Omental fat pad (tissue), 3 donors: ENCODE measurements at regions not wholly inside any gene's neighbourhood (a gene's known extent, or its start where the extent isn't known, plus 50 kb on each side); places are given as distances from the start of the nearest gene placed in this dataset.

ENCODE experiments used
- ATAC-seq: fragments of 150-250 bp; one replicate; pipeline ENCODE4 v1.9.1; 2016; ENCODE audit warnings: mild to moderate bottlenecking, moderate library complexity; ENCODE audit not compliant: low FRiP score
- DNase-seq: peaks from one replicate; pipeline ENCODE4 v3.0.0-alpha.2; 2019; ENCODE audit warnings: low spot score
- TF ChIP-seq, protein P1 (sequence below), 3 donors: fragments of 450-650 bp; IDR thresholded peaks; one replicate each; pipeline ENCODE4 v1.5.1; 2016 to 2017; ENCODE audit warnings: antibody characterized with exemption in 3 of 3, mild to moderate bottlenecking in 3 of 3, moderate library complexity in 2 of 3

DNA sequence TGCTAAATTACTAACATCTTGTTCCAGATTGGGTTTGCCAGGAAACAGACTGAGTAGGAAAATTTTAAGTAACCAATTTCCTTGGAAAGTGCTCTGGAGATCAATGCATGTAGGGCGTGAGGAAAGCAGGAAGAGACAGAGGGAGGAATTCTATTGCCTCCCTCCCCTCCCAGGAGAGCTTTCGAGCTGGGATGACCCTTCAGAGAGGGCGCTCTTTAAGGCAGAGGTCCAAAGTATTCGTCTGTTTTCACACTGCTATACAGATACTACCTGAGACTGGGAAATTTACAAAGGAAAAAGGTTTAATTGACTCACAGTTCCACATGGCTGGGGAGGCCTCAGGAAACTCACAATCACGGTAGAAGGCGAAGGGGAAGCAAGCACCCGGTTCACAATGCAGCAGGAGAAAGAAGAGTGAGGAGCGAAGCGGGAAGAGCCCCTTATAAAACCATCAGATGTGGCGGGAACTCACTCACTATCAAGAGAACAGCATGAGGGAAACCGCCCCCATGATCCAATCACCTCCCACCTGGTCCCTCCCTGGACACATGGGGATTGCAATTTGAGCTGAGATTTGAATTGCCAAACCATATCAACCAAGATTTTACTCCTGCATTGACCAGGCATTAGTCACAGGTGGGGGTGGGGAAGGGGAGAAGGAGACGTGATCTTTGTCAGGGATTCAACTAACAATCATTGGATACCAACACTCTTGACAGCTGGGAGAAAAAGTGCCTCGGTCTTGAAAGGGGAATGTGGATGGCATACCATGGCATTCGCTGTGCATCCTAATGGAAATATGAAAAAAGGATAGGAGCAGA is 63.8 kb downstream of the SLITRK2 start:
- ATAC-seq: no peak
- DNase-seq: no peak
- TF ChIP-seq, protein P1, sequence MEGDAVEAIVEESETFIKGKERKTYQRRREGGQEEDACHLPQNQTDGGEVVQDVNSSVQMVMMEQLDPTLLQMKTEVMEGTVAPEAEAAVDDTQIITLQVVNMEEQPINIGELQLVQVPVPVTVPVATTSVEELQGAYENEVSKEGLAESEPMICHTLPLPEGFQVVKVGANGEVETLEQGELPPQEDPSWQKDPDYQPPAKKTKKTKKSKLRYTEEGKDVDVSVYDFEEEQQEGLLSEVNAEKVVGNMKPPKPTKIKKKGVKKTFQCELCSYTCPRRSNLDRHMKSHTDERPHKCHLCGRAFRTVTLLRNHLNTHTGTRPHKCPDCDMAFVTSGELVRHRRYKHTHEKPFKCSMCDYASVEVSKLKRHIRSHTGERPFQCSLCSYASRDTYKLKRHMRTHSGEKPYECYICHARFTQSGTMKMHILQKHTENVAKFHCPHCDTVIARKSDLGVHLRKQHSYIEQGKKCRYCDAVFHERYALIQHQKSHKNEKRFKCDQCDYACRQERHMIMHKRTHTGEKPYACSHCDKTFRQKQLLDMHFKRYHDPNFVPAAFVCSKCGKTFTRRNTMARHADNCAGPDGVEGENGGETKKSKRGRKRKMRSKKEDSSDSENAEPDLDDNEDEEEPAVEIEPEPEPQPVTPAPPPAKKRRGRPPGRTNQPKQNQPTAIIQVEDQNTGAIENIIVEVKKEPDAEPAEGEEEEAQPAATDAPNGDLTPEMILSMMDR (IDR thresholded peaks at IDR 0.05): no peak

DNA sequence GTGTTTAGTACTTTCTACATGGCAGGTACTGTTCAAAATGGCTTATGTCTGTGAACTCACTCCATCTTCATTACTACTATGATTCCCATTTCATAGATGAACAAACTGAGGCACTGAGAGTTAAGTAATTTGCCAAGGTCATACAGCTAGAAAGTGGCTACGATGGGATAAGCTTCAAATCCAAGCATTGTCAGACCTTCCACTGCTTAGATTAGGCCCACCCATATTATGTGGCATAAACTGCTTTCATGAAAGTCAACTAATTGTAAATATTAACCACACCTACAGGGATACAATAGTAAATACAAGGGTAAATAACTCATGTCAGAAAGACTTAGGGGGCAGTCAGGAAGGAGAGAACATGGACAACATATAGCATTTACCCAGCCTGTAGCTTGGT is 68.8 kb downstream of the SLITRK2 start:
- ATAC-seq (no peak), DNase-seq (no peak)
- TF ChIP-seq, protein P1 (IDR thresholded peaks at IDR 0.05): no peak

DNA sequence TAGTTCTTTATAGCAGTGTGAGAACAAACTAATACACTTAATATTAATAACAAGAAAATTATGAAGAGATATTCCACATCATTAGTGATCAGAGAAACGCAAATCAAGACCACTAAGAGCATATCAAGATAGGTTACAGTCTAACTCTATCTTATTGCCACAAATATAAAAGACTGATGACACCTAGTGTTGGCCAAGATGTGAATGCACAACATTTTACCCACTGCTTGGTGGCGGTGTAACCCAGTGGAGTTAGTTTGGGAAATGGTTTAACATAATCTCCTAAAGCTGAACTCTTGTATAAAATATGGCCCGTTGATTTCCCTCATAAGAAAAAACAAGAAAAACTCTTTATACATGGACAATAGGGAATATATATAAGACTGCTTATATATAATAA is 92.4 kb downstream of the SLITRK2 start:
- ATAC-seq: no peak
- DNase-seq: no peak
- TF ChIP-seq, protein P1 (IDR thresholded peaks at IDR 0.05): no peak

DNA sequence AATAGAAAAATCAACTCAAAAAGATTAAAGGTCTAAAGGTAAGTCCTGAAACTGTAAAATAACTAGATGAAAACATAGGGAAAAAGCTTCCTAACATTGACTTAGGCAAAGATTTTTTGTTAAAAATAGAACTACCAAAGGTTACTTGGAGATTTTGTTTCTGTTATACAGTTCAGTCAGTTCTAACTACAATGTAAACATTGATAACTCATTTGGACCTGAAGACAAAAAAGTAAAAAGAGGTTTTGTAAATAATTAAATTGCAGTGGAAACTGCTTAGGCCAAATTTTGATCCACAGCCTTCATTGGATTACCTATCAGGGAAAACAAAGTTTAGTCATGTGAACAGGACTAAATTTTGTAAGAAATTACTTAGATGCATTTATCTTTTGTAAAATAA is 101.8 kb downstream of the SLITRK2 start:
- ATAC-seq (no peak), DNase-seq (no peak)
- TF ChIP-seq, protein P1 (IDR thresholded peaks at IDR 0.05): no peak

DNA sequence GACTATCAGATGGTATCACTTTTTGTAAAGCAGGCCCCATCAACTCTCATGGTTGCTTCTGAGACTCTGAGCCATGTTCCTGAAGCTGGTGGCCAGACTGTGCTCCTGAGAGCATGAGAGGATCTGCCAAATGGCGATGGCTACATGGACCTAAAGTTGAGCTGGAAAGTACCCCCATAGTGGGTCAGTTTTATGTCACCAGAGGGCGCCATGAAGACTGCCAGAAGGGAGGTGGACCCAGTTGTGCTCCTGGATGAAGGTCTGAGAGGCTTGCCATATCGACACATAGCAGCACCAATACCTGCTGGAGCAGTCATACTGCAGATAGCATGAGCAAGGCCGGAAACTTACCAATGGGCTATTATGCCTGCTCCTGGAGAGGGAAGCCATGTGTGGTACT is 105.7 kb downstream of the SLITRK2 start:
- ATAC-seq (no peak), DNase-seq (no peak)
- TF ChIP-seq, protein P1 (IDR thresholded peaks at IDR 0.05): no peak

DNA sequence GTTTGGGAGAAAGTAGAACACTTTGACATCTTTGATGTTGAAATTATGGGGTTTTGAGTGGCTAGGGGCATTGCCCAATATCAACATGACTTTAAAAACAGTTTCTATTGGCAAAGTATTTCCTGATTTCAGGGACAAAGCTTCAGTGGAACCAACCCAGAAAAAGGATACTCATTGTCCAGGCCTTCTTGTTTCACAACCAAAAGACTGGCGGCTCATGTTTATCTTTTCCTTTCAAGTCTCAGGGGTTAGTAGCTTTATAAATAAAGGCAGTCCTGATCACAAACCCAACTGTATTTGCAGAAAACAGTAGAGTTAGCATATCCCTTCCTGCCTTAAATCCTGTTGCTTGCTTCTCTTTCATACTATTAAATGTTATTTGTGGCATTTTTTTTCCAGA is 119.1 kb downstream of the SLITRK2 start:
- TF ChIP-seq, protein P1 (IDR thresholded peaks at IDR 0.05): no peak
- DNase-seq (no peak), ATAC-seq (no peak)

DNA sequence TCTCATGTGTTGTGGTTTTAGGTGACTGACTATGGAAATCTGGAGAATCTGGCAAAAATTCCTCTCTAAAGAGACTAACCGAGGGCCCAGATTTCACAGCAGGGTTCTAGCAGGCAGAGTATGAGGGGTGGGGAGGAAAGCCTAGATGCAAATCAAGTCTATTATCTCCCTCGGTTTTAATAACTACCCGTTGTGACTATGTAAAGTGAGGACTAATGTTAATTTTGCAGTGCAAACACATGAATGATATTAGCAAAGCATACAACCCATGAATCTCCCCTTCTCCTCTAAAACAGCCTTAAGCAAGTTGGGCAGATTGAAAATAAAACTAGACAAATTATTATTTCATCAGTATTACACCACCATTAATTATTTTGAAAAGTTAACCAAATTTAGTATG is 131.4 kb downstream of the SLITRK2 start:
- ATAC-seq: no peak
- TF ChIP-seq, protein P1 (IDR thresholded peaks at IDR 0.05): no peak
- no peak for DNase-seq
